Dendritic cell treated with granulocyte-macrophage colony-stimulating factor and Interleukin-4, amounts not matched to agents 40 ng/mL and 50 ng/mL, for 4 days (primary cell): ENCODE measurements at regions not wholly inside any gene's neighbourhood (a gene's known extent, or its start where the extent isn't known, plus 50 kb on each side); places are given as distances from the start of the nearest gene placed in this dataset.

ENCODE experiments used
- H3K27ac Mint-ChIP-seq: one replicate; pipeline ENCODE4 v1.8.0; 2022; ENCODE audit warnings: mild to moderate bottlenecking, mixed read lengths
- H3K27me3 Mint-ChIP-seq: one replicate; pipeline ENCODE4 v1.8.0; 2022; ENCODE audit warnings: mild to moderate bottlenecking, mixed read lengths
- H3K36me3 Mint-ChIP-seq: one replicate; pipeline ENCODE4 v1.8.0; 2022; ENCODE audit warnings: low read depth, mixed read lengths
- H3K4me1 Mint-ChIP-seq: one replicate; pipeline ENCODE4 v1.8.0; 2022; ENCODE audit warnings: low read depth, mixed read lengths
- H3K4me3 Mint-ChIP-seq: one replicate; pipeline ENCODE4 v1.8.0; 2022; ENCODE audit warnings: mild to moderate bottlenecking, moderate library complexity, mixed read lengths
- H3K9me3 Mint-ChIP-seq: one replicate; pipeline ENCODE4 v1.8.0; 2022; ENCODE audit warnings: mixed read lengths
- intact Hi-C: fragments of 100-400 bp; cut with micrococcal nuclease; formaldehyde crosslinking; loops from one replicate; pipeline ENCODE4 v1.15.0; 2022

DNA sequence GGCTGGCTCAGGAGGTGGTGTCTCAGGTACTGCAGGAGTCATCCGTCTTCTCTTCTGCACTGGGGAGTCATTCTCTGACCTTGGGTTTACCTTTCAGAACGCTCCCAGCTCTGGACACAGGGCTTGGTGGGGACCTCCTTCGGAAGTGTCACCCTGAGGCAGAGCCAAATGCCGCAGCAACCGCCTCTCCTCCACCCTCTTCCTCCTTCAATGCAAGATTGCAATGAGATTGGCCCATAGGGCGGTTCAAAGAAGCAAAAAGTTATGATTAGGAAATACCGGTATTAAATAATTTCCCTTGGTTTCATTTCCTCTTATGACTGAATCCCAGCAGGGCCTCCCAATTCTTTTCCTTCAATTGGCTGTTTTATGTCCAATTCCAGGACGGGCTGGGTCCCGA lies 178.8 kb downstream of the ACKR3 start:
- Mint-ChIP-seq H3K27me3 (peaks cover 29% of the 10 kb centered on the region), H3K36me3 (no peaks in the 10 kb centered on the region), H3K4me3 (no peak overlapping the region), H3K4me1 (peaks cover 62% of the 10 kb centered on the region), H3K9me3 (no peaks in the 10 kb centered on the region), H3K27ac (no peak overlapping the region)
- intact Hi-C loops: no loop called here

DNA sequence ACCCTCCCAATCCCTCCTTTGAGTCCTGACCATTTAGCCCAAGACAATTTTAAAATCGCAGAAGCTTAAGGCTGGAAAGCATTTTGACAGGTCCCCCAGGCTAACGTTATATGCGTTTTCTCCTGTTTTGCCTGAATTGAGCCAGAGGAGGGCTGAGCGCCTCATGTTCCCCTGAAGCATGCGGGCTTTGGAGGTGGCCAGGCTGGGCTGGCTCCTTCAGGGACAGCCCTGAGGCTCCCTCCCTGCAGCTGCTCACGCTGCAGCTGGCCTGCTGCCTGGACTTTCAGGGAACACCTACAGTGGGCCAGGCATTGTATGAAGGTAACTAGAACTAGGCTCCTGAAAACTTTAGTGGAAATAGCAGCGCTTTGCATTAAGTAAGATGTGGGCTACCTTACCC lies 179.2 kb downstream of the ACKR3 start:
- H3K4me3 Mint-ChIP-seq: no peak overlapping the region
- H3K9me3 Mint-ChIP-seq: no peaks in the 10 kb centered on the region
- H3K27me3 Mint-ChIP-seq: peaks cover 31% of the 10 kb centered on the region
- H3K4me1 Mint-ChIP-seq: peaks cover 61% of the 10 kb centered on the region
- H3K27ac Mint-ChIP-seq: no peak overlapping the region
- H3K36me3 Mint-ChIP-seq: no peaks in the 10 kb centered on the region
- intact Hi-C loops: no loop called here

DNA sequence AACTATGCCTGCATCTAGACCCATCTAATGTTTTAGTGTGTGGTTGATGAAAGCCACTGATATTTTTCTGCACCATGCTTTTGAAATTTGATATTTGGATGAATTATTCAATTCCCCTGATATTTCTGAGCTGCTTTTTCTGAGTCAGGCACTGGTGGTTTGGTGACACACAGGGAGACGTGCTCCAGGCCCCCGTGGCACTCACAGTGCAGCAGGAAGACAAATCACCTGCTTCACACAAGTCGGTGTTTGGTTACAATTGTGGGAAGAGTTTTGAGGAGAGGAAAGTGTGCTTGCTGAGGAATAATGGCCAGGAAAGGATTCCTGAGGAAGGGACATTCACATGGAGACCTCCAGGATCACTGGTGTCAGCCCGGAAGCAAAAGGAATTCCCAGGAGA lies 179.7 kb downstream of the ACKR3 start:
- Mint-ChIP-seq H3K4me1 (peaks cover 57% of the 10 kb centered on the region), H3K36me3 (no peaks in the 10 kb centered on the region), H3K27me3 (peaks cover 28% of the 10 kb centered on the region), H3K4me3 (no peak overlapping the region), H3K27ac (no peak overlapping the region), H3K9me3 (no peaks in the 10 kb centered on the region)
- intact Hi-C loops: no loop called here

DNA sequence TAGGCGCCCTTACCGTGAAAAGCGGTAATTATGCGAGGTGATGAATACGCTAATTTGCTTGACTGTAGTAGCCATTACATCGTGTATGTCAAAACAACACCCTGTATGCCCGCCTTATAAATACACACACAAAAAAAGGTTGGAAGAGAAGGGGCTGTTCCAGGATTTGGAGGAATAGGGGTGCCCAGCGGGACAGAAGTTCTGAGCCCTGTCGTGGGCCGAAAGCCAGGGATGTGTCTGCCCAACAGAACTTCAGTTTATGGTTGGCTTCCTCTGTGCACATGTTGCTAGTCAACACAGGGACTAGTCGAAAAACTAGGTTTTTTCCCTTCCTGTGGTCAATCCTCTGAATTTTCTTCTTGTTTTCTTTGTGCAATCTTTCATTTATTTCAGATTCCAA lies 182.5 kb downstream of the ACKR3 start:
- no peak overlapping the region for H3K4me3 Mint-ChIP-seq
- intact Hi-C loops: no loop called here
- no peaks in the 10 kb centered on the region for H3K36me3 Mint-ChIP-seq
- H3K4me1 Mint-ChIP-seq: peaks cover 54% of the 10 kb centered on the region
- no peak overlapping the region for H3K27ac Mint-ChIP-seq
- no peaks in the 10 kb centered on the region for H3K9me3 Mint-ChIP-seq
- peaks cover 27% of the 10 kb centered on the region for H3K27me3 Mint-ChIP-seq

DNA sequence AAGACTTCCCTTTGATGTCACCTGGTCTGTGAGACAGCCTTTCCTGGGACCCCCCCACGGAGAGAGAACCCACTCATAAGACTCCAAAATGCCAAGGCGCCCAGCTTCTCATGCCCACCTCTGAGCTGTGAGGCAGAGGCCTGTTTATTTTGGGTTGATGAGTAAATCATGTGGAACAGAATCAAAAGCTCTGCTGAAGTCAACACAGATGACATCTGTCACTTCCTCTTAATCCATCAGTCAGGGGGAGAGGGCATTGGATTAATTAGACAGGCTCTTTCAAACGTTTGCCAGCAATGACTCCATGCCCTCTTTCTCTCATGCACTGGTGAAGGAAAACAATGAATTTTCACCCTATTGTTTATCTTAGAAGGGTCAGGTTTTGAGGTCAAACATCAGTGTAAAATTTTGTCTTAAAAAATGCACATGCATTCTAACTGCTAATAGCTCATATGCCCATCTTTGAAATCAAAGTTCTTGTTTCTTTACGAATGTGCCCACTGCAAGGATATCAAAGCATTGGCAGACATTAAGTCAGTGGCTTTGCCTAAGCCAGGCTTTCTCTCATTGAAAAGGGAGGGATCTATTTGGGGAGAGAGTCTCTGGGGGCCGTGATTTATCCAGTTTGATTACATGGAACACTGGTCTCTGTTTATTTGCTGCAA lies 184.1 kb downstream of the ACKR3 start:
- no peaks in the 10 kb centered on the region for H3K9me3 Mint-ChIP-seq

DNA sequence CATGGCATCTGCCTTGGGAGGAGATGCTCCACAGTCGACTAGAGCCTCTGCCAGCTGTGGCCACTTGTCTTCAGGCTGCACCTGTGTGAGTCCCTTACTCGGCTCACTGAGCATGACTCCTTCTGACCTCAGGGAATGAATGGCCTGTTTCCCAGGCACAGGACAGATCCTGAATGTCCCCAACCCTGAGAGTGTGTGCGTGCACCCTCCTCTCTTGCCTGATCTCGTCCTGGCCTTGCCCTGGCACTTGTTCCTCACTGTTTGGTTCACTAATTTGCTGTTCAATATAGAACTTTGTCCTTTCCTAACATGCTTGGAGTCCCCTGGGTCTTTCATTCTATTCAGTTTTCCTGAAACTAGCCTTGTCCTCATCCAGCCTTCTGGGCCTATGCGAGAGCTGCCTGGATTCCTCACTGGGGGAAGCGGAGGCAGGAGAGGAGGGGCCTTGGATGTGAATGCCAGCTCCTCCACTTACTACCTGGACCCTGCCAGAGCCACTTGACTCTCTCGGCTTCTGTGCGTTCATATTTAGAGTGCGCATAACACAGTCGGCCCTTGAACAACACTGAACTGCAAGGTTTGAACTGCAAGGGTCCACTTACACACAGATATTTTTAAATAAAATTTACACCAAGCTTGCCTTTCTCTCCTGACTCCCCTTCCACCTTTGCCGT lies 184.8 kb downstream of the ACKR3 start:
- no peaks in the 10 kb centered on the region for H3K9me3 Mint-ChIP-seq
- peaks cover 31% of the 10 kb centered on the region for H3K4me1 Mint-ChIP-seq
- intact Hi-C loops: no loop called here
- no peak overlapping the region for H3K4me3 Mint-ChIP-seq
- H3K27ac Mint-ChIP-seq: no peak overlapping the region
- H3K36me3 Mint-ChIP-seq: no peaks in the 10 kb centered on the region
- H3K27me3 Mint-ChIP-seq: peaks cover 21% of the 10 kb centered on the region

More for the DNA sequence above, 184.1 kb downstream of the ACKR3 start:
- H3K27ac Mint-ChIP-seq: peak overlapping the region; percentile 7
- no peaks in the 10 kb centered on the region for H3K36me3 Mint-ChIP-seq
- intact Hi-C loops: no loop called here
- H3K27me3 Mint-ChIP-seq: peaks cover 27% of the 10 kb centered on the region
- H3K4me3 Mint-ChIP-seq: no peak overlapping the region
- H3K4me1 Mint-ChIP-seq: peaks cover 38% of the 10 kb centered on the region

DNA sequence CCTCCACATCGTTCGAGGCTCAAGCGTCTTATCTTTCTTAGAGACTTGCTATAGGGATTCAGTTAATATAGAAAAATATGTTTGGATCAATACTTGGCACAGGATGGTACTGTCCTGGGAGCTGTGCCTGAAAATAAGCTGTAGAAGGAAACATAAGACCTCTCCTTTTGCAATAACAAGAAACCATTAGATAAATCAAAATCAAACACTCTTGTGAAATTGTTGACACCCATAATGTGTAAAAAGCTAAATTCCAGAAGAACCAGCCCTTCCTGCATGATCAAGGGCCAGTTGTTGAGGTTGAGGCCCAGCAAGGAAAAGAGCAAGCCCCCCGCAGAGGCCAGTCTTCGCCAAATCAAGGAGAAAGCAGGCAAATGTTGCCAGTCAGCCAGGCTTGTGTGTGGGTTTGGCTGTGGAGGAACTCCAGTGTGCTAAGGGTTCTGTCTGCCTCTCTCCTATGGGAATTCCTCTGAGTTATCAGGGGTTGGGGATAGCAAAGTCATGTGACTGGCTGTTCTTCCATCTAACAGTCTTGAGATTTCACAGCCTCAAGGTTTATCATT lies 185.7 kb downstream of the ACKR3 start:
- Mint-ChIP-seq H3K9me3 (no peaks in the 10 kb centered on the region), H3K36me3 (no peaks in the 10 kb centered on the region), H3K4me1 (peaks cover 22% of the 10 kb centered on the region), H3K27me3 (peaks cover 13% of the 10 kb centered on the region), H3K27ac (no peak overlapping the region), H3K4me3 (no peak overlapping the region)
- intact Hi-C loops: no loop called here

DNA sequence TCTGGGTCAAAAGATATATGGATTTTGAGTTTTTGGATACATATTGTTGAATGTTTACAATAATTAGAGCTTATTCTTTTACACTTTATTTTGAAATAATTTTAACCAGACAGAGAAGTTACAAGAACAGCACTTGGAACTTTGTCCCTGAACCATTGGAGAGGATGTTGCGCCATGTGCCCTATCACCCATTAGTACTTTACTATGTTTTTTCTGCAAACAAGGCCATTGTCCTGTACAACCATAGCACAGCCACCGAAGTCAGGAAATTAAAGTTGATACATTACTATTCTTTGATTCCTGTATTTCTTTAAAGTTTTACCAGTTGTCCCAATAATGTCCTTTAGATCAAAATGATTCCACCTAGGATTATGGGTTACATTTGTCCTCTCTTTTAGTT lies 188.8 kb downstream of the ACKR3 start:
- intact Hi-C loops: no loop called here

DNA sequence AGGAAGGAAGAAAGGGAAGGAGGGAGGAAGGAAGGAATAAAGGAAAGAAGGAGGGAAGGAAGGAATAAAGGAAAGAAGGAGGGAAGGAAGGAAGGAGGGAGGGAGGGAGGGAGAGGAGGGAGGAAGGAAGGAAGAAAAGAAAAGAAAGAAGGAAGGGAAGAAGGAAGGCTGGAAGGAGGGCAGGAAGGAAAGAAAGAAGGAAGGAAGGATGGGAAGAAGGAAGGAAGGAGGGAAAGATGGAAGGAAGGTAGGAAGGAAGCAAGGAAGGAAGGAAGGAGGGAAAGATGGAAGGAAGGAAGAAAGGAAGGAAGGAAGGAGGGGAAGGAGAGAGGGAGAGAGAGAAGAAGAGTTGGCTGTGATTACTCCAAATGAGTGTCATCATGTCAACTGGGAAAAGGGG lies 190.6 kb downstream of the ACKR3 start:
- Mint-ChIP-seq H3K27ac (no peak overlapping the region), H3K4me1 (no peaks in the 10 kb centered on the region), H3K27me3 (peaks cover 11% of the 10 kb centered on the region), H3K9me3 (no peaks in the 10 kb centered on the region), H3K36me3 (no peaks in the 10 kb centered on the region), H3K4me3 (no peak overlapping the region)
- intact Hi-C loops: no loop called here

More for the DNA sequence above, 188.8 kb downstream of the ACKR3 start:
- no peaks in the 10 kb centered on the region for H3K9me3 Mint-ChIP-seq
- H3K4me1 Mint-ChIP-seq: peaks cover 4% of the 10 kb centered on the region
- H3K4me3 Mint-ChIP-seq: no peak overlapping the region
- H3K36me3 Mint-ChIP-seq: no peaks in the 10 kb centered on the region
- no peak overlapping the region for H3K27ac Mint-ChIP-seq
- peaks cover 3% of the 10 kb centered on the region for H3K27me3 Mint-ChIP-seq

DNA sequence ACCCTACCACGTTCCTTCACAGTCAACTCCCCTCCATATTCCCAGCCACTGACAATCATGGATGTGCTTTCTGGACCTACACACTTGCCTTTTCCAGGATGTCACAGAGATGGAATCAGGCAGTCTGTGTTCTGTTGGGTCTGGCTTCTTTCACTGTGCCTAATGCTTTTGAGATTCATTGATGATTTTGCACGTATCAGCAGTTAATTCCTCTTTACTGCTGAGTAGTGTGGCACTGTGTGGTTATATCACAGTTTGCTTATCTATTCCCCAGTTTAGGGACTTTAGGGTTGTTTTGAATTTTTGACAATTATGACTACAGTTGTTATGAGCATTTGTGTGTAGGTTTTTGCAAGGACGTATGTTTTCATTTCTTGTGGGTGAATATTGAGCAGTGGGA lies 191.7 kb downstream of the ACKR3 start:
- Mint-ChIP-seq H3K4me3 (no peak overlapping the region), H3K27me3 (peaks cover 13% of the 10 kb centered on the region), H3K27ac (no peak overlapping the region), H3K36me3 (no peaks in the 10 kb centered on the region), H3K9me3 (peaks cover under 1% of the 10 kb centered on the region), H3K4me1 (no peaks in the 10 kb centered on the region)
- intact Hi-C loops: no loop called here

DNA sequence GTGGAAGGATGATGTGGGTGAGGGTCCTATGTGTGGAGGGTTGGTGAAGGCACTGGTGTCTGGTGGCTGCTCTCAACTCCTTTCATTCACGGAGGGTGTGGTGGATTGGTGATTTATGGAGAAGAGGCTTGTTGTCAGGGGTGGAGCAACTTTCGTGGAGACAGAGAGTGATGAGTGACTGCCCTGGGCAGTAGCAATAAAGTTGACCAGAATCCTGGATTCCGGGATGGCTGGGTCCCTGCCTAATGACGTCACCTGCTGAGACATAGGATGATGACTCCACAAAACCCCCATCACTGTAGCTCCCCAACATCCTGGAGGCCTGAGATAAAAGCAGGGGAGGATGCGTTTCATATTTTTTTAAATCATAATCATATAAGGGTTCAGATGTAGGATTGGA lies 193.0 kb downstream of the ACKR3 start:
- Mint-ChIP-seq H3K36me3 (no peaks in the 10 kb centered on the region), H3K4me1 (peaks cover 3% of the 10 kb centered on the region), H3K9me3 (peaks cover 13% of the 10 kb centered on the region), H3K27ac (no peak overlapping the region), H3K4me3 (no peak overlapping the region), H3K27me3 (peaks cover 18% of the 10 kb centered on the region)
- intact Hi-C loops: no loop called here

DNA sequence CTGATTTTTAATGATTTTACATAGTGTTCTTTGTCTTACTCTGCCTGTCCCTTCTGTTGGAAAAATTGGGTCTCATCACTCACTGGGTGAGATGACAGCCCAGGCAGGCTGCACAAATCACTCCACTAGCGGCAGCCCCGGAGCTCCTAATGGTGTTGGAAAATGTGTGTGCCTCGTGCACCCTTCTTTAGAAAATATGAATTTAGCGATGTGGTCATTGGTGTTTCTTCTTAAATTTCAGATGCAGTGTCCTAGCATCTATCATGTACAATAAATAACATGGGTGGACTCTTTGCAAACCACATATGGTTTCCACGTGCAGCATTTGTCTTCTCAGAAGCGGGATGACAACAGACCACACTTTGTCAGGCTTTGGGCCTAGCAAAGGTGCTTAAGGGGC lies 194.2 kb downstream of the ACKR3 start:
- H3K4me1 Mint-ChIP-seq: peaks cover 9% of the 10 kb centered on the region
- peaks cover 24% of the 10 kb centered on the region for H3K27me3 Mint-ChIP-seq
- H3K9me3 Mint-ChIP-seq: peaks cover 13% of the 10 kb centered on the region
- H3K27ac Mint-ChIP-seq: no peak overlapping the region
- H3K36me3 Mint-ChIP-seq: no peaks in the 10 kb centered on the region
- H3K4me3 Mint-ChIP-seq: no peak overlapping the region
- intact Hi-C loops: no loop called here

DNA sequence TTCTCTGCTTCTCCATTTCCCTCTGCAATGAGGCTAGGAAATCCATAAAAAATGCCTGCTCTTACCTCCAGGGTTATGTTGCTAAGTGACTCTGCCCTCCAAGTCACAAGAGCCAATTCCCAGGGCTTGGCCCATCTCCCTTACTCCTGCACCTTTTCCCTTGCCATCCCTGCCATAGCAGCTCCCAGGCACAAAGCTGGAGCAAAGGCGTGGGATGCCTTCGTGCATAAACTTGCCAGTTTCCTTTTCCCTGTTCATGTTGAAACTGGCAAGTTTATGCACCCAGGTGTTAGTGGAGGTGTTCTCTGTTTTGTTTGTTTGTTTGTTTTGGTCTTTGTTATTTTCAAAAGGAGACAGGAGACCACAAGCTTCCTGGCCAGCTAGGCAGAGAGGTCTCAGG lies 195.1 kb downstream of the ACKR3 start:
- H3K36me3 Mint-ChIP-seq: no peaks in the 10 kb centered on the region
- H3K27ac Mint-ChIP-seq: no peak overlapping the region
- intact Hi-C loops: no loop called here
- peaks cover 13% of the 10 kb centered on the region for H3K9me3 Mint-ChIP-seq
- H3K4me3 Mint-ChIP-seq: no peak overlapping the region
- H3K4me1 Mint-ChIP-seq: peaks cover 9% of the 10 kb centered on the region
- peaks cover 32% of the 10 kb centered on the region for H3K27me3 Mint-ChIP-seq

DNA sequence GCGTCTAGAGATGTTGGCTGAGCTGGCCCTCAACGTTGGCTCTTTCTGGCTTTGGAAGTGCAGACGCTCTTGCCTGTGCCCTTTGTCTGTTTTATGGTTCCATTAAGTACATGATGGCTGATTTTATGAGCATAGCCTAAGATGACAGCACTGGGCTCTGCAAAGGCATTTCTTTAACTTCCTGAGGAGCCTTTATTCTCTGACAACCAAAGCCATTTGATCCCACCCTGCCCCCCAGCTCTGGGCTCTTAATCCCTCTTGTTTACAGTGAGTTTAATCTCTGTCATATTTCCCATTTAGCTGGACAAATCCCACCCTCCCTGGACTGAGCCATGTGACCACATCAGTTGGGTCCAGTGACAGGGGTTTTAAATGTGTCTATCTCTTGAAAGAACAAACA lies 195.9 kb downstream of the ACKR3 start:
- H3K27me3 Mint-ChIP-seq: peaks cover 39% of the 10 kb centered on the region
- no peaks in the 10 kb centered on the region for H3K36me3 Mint-ChIP-seq
- H3K4me1 Mint-ChIP-seq: peaks cover 9% of the 10 kb centered on the region
- no peak overlapping the region for H3K4me3 Mint-ChIP-seq
- H3K27ac Mint-ChIP-seq: no peak overlapping the region
- intact Hi-C loops: no loop called here
- peaks cover 13% of the 10 kb centered on the region for H3K9me3 Mint-ChIP-seq
